H1 (cell line): ENCODE measurements at regions not wholly inside any gene's neighbourhood (a gene's known extent, or its start where the extent isn't known, plus 50 kb on each side); places are given as distances from the start of the nearest gene placed in this dataset.

Experiments
- CHD7 ChIP-seq: fragments of 300-600 bp; sonication (generic); IDR thresholded peaks from 2 replicates; pipeline ENCODE4 v1.7.1; 2012; ENCODE audit warnings: low read length, moderate library complexity, mild to moderate bottlenecking, inconsistent platforms; ENCODE audit not compliant: insufficient replicate concordance
- NRF1 ChIP-seq: IDR thresholded peaks from 2 replicates; pipeline ENCODE4 v1.6.1; 2011; ENCODE audit warnings: mild to moderate bottlenecking, low read depth, low read length, improper control_type of control experiment

- no peak for TF ChIP-seq CHD7
- TF ChIP-seq NRF1: no peak
Observed at GRCh38 chr11:27596388-27596787, 89.8 kb upstream of the LIN7C start (continued).
